Sigmoid colon (tissue), 4 donors: ENCODE measurements at regions not wholly inside any gene's neighbourhood (a gene's known extent, or its start where the extent isn't known, plus 50 kb on each side); places are given as distances from the start of the nearest gene placed in this dataset.

Source experiments
- CTCF ChIP-seq, 4 experiments: fragments of 450-650 bp in 3 of 4; fragments of 200-600 bp in 1 of 4; IDR thresholded peaks; one replicate each; pipeline ENCODE4 v1.5.1; 2016 to 2019; ENCODE audit warnings: antibody characterized with exemption in 4 of 4, mild to moderate bottlenecking in 3 of 4, moderate library complexity in 2 of 4
- POLR2AphosphoS5 ChIP-seq, 4 donors: sonication (generic); formaldehyde crosslinking; IDR thresholded peaks; one replicate each; pipeline ENCODE4 v1.6.1; 2017; ENCODE audit warnings: antibody characterized with exemption in 4 of 4

- TF ChIP-seq POLR2AphosphoS5 (IDR thresholded peaks at IDR 0.05) (no peak), CTCF (IDR thresholded peaks at IDR 0.05) (no peak)
These were observed 78.1 kb upstream of the COL13A1 start for GRCh38 chr10:69723653-69724052.
